ENCODE measurements at regions not wholly inside any gene's neighbourhood (a gene's known extent, or its start where the extent isn't known, plus 50 kb on each side); places are given as distances from the start of the nearest gene placed in this dataset.

DNA sequence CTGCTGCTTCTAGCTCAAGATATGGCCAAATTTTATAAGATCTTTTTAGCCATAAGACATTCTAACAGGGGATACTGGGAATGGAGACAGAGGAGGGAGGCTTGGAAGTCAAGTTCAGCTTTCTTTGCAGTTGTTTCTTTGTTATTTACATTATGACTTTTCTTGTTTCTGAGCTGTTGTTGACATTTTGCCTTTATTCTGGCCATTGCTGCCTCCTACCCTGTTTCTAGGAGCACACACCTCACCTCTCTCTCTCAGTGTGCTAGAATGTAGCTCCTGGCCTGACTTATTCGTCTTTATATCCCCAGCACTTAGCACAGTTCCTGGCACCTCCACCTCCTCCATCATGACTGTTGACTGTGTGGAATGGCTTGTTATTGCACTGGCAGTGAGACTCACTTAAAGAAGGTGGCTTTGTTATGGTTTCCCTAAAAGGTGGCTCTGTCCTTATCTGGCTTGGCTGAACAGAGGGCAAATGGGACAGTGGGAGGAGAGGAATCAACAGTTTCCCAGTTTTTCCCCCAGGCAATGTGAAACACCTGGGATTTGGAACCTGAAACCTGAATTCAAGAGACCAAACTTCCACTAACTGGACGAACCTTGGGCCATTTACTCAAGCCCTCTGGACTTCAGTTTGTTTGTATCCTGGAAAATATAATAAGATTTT is 76.1 kb upstream of the PPP2R5A start:
- TF ChIP-seq, protein P1, sequence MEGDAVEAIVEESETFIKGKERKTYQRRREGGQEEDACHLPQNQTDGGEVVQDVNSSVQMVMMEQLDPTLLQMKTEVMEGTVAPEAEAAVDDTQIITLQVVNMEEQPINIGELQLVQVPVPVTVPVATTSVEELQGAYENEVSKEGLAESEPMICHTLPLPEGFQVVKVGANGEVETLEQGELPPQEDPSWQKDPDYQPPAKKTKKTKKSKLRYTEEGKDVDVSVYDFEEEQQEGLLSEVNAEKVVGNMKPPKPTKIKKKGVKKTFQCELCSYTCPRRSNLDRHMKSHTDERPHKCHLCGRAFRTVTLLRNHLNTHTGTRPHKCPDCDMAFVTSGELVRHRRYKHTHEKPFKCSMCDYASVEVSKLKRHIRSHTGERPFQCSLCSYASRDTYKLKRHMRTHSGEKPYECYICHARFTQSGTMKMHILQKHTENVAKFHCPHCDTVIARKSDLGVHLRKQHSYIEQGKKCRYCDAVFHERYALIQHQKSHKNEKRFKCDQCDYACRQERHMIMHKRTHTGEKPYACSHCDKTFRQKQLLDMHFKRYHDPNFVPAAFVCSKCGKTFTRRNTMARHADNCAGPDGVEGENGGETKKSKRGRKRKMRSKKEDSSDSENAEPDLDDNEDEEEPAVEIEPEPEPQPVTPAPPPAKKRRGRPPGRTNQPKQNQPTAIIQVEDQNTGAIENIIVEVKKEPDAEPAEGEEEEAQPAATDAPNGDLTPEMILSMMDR (conservative IDR thresholded peaks at IDR 0.05; ENCODE audit: low read depth in 2 of 2) = no peak
- TF ChIP-seq EZH2 (IDR thresholded peaks at IDR 0.05; ENCODE audit: low read depth, unreplicated experiment) (no peak), ZNF331 (CRISPR knock-in tag; IDR thresholded peaks at IDR 0.05; ENCODE audit: low read depth) (no peak), CREB1 (CRISPR knock-in tag; IDR thresholded peaks at IDR 0.05; ENCODE audit: low read depth) (no peak)
